ENCODE measurements at regions not wholly inside any gene's neighbourhood (a gene's known extent, or its start where the extent isn't known, plus 50 kb on each side); places are given as distances from the start of the nearest gene placed in this dataset.

- DNase-seq (ENCODE audit: extremely low spot score), result no peak
- POLR2A ChIA-PET, result no interaction called here
- no peak for TF ChIP-seq CTCF (IDR thresholded peaks at IDR 0.05; ENCODE audit: control extremely low read depth, extremely low read depth, low read depth, missing control alignments)
- CTCF ChIA-PET, result no interaction called here
Observed at GRCh38 chr5:113792806-113793205, 279.3 kb downstream of the YTHDC2 start.

- ChIA-PET CTCF (interaction anchor here (1.4 to 1.5 kb wide), 2 partner anchors 13 to 20 kb away, joined by 3 to 5 read pairs; no protein-coding TSS in a partner anchor), POLR2A (no interaction called here)
Observed at GRCh38 chr5:113794981-113795380, 281.5 kb downstream of the YTHDC2 start.

GRCh38 chr5:113800686-113801085, 287.2 kb downstream of the YTHDC2 start:
- ChIA-PET CTCF (interaction anchor here (1.0 to 1.4 kb wide), 2 partner anchors 9 to 13 kb away, joined by 3 to 6 read pairs; no protein-coding TSS in a partner anchor), POLR2A (no interaction called here)
- no peak for TF ChIP-seq CTCF (IDR thresholded peaks at IDR 0.05; ENCODE audit: control extremely low read depth, extremely low read depth, low read depth, missing control alignments)
- DNase-seq (ENCODE audit: extremely low spot score), result no peak

More at GRCh38 chr5:113794981-113795380, 281.5 kb downstream of the YTHDC2 start:
- TF ChIP-seq CTCF (IDR thresholded peaks at IDR 0.05; ENCODE audit: control extremely low read depth, extremely low read depth, low read depth, missing control alignments), result no peak
- no peak for DNase-seq (ENCODE audit: extremely low spot score)

GRCh38 chr5:113804264-113804663, 290.8 kb downstream of the YTHDC2 start:
- DNase-seq (ENCODE audit: extremely low spot score), result no peak
- no peak for TF ChIP-seq CTCF (IDR thresholded peaks at IDR 0.05; ENCODE audit: control extremely low read depth, extremely low read depth, low read depth, missing control alignments)
- CTCF ChIA-PET, result interaction anchor here (1.0 to 1.3 kb wide), 4 partner anchors 8 to 30 kb away, joined by 3 to 4 read pairs (median 3); no protein-coding TSS in a partner anchor
- POLR2A ChIA-PET, result no interaction called here

- no peak for DNase-seq (ENCODE audit: extremely low spot score)
- TF ChIP-seq CTCF (IDR thresholded peaks at IDR 0.05; ENCODE audit: control extremely low read depth, extremely low read depth, low read depth, missing control alignments), result no peak
- ChIA-PET POLR2A (no interaction called here), CTCF (interaction anchor here (1.0 to 1.3 kb wide), 3 partner anchors 8 to 20 kb away, joined by 3 to 4 read pairs (median 3); no protein-coding TSS in a partner anchor)
Observed at GRCh38 chr5:113804943-113805342, 291.4 kb downstream of the YTHDC2 start.

GRCh38 chr5:113806250-113806649, 292.8 kb downstream of the YTHDC2 start:
- ChIA-PET CTCF (interaction anchor here (1.0 to 3.7 kb wide), 2 partner anchors 18 to 32 kb away, joined by 3 to 18 read pairs; no protein-coding TSS in a partner anchor), POLR2A (no interaction called here)
- no peak for DNase-seq (ENCODE audit: extremely low spot score)
- TF ChIP-seq CTCF (IDR thresholded peaks at IDR 0.05; ENCODE audit: control extremely low read depth, extremely low read depth, low read depth, missing control alignments), result no peak

Data from GM10248 (cell line).